H1 (cell line): ENCODE measurements at regions not wholly inside any gene's neighbourhood (a gene's known extent, or its start where the extent isn't known, plus 50 kb on each side); places are given as distances from the start of the nearest gene placed in this dataset.

ENCODE experiments used
- CTCF ChIA-PET: fragments of 300-600 bp; sonication (Branson Sonifier 250); formaldehyde crosslinking; loops from one replicate; lab custom pipeline; 2021; ENCODE audit not compliant: partially characterized antibody; lab: Charles Lee
- POLR2A ChIA-PET: fragments of 300-600 bp; sonication (Branson Sonifier 250); formaldehyde crosslinking; loops from one replicate; lab custom pipeline; 2021; ENCODE audit warnings: inconsistent platforms; ENCODE audit not compliant: partially characterized antibody; lab: Charles Lee
- DNase-seq, 2 experiments: peaks; one replicate each; pipeline versions ENCODE4 v3.0.0 to v3.0.0-alpha.2; 2010 to 2022; ENCODE audit warnings: low spot score in 2 of 2, low read depth in 1 of 2, mixed read lengths in 1 of 2
- FAIRE-seq: peaks from 2 replicates; lab custom pipeline; 2011; peaks lifted over from hg19 to GRCh38; lab: Jason Lieb, UNC
- H2AFZ ChIP-seq: 2 replicates; pipeline ENCODE4 v1.8.1; 2012; ENCODE audit warnings: low read length, inconsistent platforms
- H2AK5ac ChIP-seq: 2 replicates; pipeline ENCODE4 v1.6.1; 2013; ENCODE audit warnings: low read depth, low read length
- H2BK120ac ChIP-seq: replicated peaks from 2 replicates; pipeline ENCODE3; 2013; ENCODE audit warnings: low read depth, low read length, inconsistent platforms
- H2BK12ac ChIP-seq: 2 replicates; pipeline ENCODE4 v1.6.1; 2013; ENCODE audit warnings: low read depth, low read length
- H2BK15ac ChIP-seq: 2 replicates; pipeline ENCODE4 v1.6.1; 2013; ENCODE audit warnings: low read length
- H2BK20ac ChIP-seq: 2 replicates; pipeline ENCODE4 v1.6.1; 2013; ENCODE audit warnings: low read length
- H2BK5ac ChIP-seq: 2 replicates; pipeline ENCODE4 v1.6.1; 2013; ENCODE audit warnings: low read depth, low read length
- H3K14ac ChIP-seq: 2 replicates; pipeline ENCODE4 v1.6.1; 2013; ENCODE audit warnings: inconsistent platforms; ENCODE audit not compliant: insufficient read length
- H3K18ac ChIP-seq: 2 replicates; pipeline ENCODE4 v1.6.1; 2013; ENCODE audit warnings: low read length; ENCODE audit errors: extremely low read depth
- H3K23ac ChIP-seq: 2 replicates; pipeline ENCODE4 v1.6.1; 2013; ENCODE audit warnings: inconsistent platforms; ENCODE audit not compliant: insufficient read length
- H3K23me2 ChIP-seq: 2 replicates; pipeline ENCODE4 v1.6.1; 2013; ENCODE audit warnings: low read depth, low read length
- H3K27ac ChIP-seq: 2 replicates; pipeline ENCODE4 v1.6.1; 2011; ENCODE audit warnings: low read depth, low read length, inconsistent platforms
- H3K27me3 ChIP-seq, 4 experiments: replicated peaks in 1 of 4; 1 replicate in 1 of 4; 2 replicates in 3 of 4; pipeline versions ENCODE4 v1.6.1 to v1.8.1; 2011 to 2013; ENCODE audit warnings: low read length in 3 of 4, mild to moderate bottlenecking in 3 of 4, inconsistent platforms in 2 of 4, mixed read lengths in 2 of 4, moderate library complexity in 1 of 4; ENCODE audit not compliant: control insufficient read depth in 3 of 4, insufficient read depth in 3 of 4; ENCODE audit errors: extremely low read depth in 1 of 4
- H3K36me3 ChIP-seq, 4 experiments: 2 replicates each; pipeline versions ENCODE4 v1.6.1 to v1.8.1; 2011 to 2013; ENCODE audit warnings: mild to moderate bottlenecking in 4 of 4, low read length in 3 of 4, moderate library complexity in 2 of 4, control low read depth in 1 of 4, inconsistent platforms in 1 of 4; ENCODE audit not compliant: insufficient read depth in 4 of 4, control insufficient read depth in 2 of 4
- H3K4ac ChIP-seq: replicated peaks from 2 replicates; pipeline ENCODE3; 2013; ENCODE audit warnings: low read length, low read depth, mixed read lengths, inconsistent platforms; ENCODE audit not compliant: insufficient read length
- H3K4me1 ChIP-seq, 4 experiments: replicated peaks in 1 of 4; 1 replicate in 1 of 4; 2 replicates in 3 of 4; pipeline versions ENCODE4 v1.6.1 to v1.8.1; 2011 to 2013; ENCODE audit warnings: low read length in 3 of 4, inconsistent platforms in 2 of 4, mixed read lengths in 1 of 4; ENCODE audit not compliant: insufficient read depth in 4 of 4, control insufficient read depth in 3 of 4
- H3K4me2 ChIP-seq, 2 experiments: 2 replicates each; pipeline versions ENCODE4 v1.6.1 to v1.8.1; 2011 to 2013; ENCODE audit warnings: low read depth in 2 of 2, low read length in 2 of 2, control low read depth in 1 of 2, inconsistent platforms in 1 of 2, mild to moderate bottlenecking in 1 of 2; ENCODE audit not compliant: insufficient read depth in 1 of 2
- H3K4me3 ChIP-seq, 4 experiments: fragments of 200-600, 300-600 bp in 1 of 4; sonication (generic), shearing (Covaris generic), sonication (Bioruptor Twin) in 1 of 4; 2 replicates each; pipeline versions ENCODE4 v1.5.1 to v1.8.1; 2011 to 2016; ENCODE audit warnings: low read length in 4 of 4, low read depth in 3 of 4, control low read depth in 2 of 4, inconsistent platforms in 2 of 4, mild to moderate bottlenecking in 2 of 4, mixed read lengths in 1 of 4, moderate library complexity in 1 of 4; ENCODE audit not compliant: insufficient read depth in 2 of 4; ENCODE audit errors: extremely low read depth in 1 of 4
- H3K56ac ChIP-seq: replicated peaks from 2 replicates; pipeline ENCODE3; 2013; ENCODE audit warnings: low read depth, mild to moderate bottlenecking, mixed read lengths, low read length, inconsistent platforms; ENCODE audit not compliant: insufficient read length
- H3K79me1 ChIP-seq: 2 replicates; pipeline ENCODE4 v1.6.1; 2013; ENCODE audit warnings: low read depth, low read length, control low read depth
- H3K79me2 ChIP-seq, 2 experiments: 2 replicates each; pipeline versions ENCODE4 v1.6.1 to v1.8.1; 2012 to 2013; ENCODE audit warnings: low read length in 2 of 2, mild to moderate bottlenecking in 2 of 2, inconsistent platforms in 1 of 2; ENCODE audit not compliant: insufficient read depth in 2 of 2, control insufficient read depth in 1 of 2
- H3K9ac ChIP-seq, 4 experiments: replicated peaks in 1 of 4; 1 replicate in 1 of 4; 2 replicates in 3 of 4; pipeline versions ENCODE4 v1.6.1 to v1.8.1; 2011 to 2013; ENCODE audit warnings: low read depth in 3 of 4, low read length in 3 of 4, control low read depth in 2 of 4, mild to moderate bottlenecking in 2 of 4, moderate library complexity in 2 of 4, inconsistent platforms in 1 of 4; ENCODE audit errors: extremely low read depth in 1 of 4
- H3K9me3 ChIP-seq, 2 experiments: 2 replicates each; pipeline versions ENCODE4 v1.6.1 to v1.8.1; 2012 to 2013; ENCODE audit warnings: mild to moderate bottlenecking in 2 of 2, moderate library complexity in 2 of 2, control low read depth in 1 of 2, inconsistent platforms in 1 of 2, low read depth in 1 of 2, low read length in 1 of 2, mixed read lengths in 1 of 2; ENCODE audit not compliant: insufficient read depth in 2 of 2
- H4K20me1 ChIP-seq, 2 experiments: replicated peaks in 1 of 2; 2 replicates each; pipeline versions ENCODE3 to v1.8.1; 2011 to 2013; ENCODE audit warnings: inconsistent platforms in 2 of 2, low read length in 2 of 2, mild to moderate bottlenecking in 1 of 2; ENCODE audit not compliant: insufficient read depth in 2 of 2, control insufficient read depth in 1 of 2
- H4K5ac ChIP-seq: 2 replicates; pipeline ENCODE4 v1.6.1; 2013; ENCODE audit warnings: low read length, low read depth, mixed read lengths, inconsistent platforms; ENCODE audit not compliant: insufficient read length
- H4K8ac ChIP-seq: 2 replicates; pipeline ENCODE4 v1.8.0; 2013; ENCODE audit warnings: mild to moderate bottlenecking, moderate library complexity, low read length, inconsistent platforms; ENCODE audit not compliant: insufficient read depth; ENCODE audit errors: extremely low read depth
- H4K91ac ChIP-seq: replicated peaks from 2 replicates; pipeline ENCODE3; 2013; ENCODE audit warnings: low read length, mixed read lengths, inconsistent platforms; ENCODE audit not compliant: insufficient read length
- ASH2L ChIP-seq: fragments of 200-600, 300-600 bp; sonication (generic); IDR thresholded peaks from one replicate; pipeline ENCODE4 v1.7.1; 2017; ENCODE audit warnings: low read length
- CEBPB ChIP-seq: IDR thresholded peaks from 2 replicates; pipeline ENCODE4 v1.6.1; 2012; ENCODE audit warnings: low read depth, low read length
- CTBP2 ChIP-seq: IDR thresholded peaks from 2 replicates; pipeline ENCODE4 v1.7.0; 2011; ENCODE audit warnings: borderline replicate concordance, mild to moderate bottlenecking, moderate library complexity, mixed read lengths, low read length; ENCODE audit not compliant: insufficient read depth, insufficient read length
- EZH2 ChIP-seq: fragments of 200-600 bp; sonication (generic); IDR thresholded peaks from 2 replicates; pipeline ENCODE4 v1.7.1; 2012; ENCODE audit warnings: low read depth, mild to moderate bottlenecking, moderate library complexity, low read length, inconsistent platforms; ENCODE audit not compliant: severe bottlenecking
- GABPA ChIP-seq: IDR thresholded peaks from 2 replicates; pipeline ENCODE4 v1.6.1; 2011; ENCODE audit warnings: mild to moderate bottlenecking, low read length, moderate library complexity, borderline replicate concordance; ENCODE audit not compliant: insufficient read depth
- RNF2 ChIP-seq: fragments of 200-900, 300-1000 bp; sonication (generic); IDR thresholded peaks from 2 replicates; pipeline ENCODE4 v1.7.1; 2016; ENCODE audit warnings: borderline replicate concordance, low read depth, mild to moderate bottlenecking, antibody characterized with exemption, low read length; ENCODE audit not compliant: poor library complexity, severe bottlenecking; ENCODE audit errors: missing control alignments
- WGBS, 2 experiments: shearing (Covaris generic) in 1 of 2; methylation state at CpG; one replicate each; pipeline versions ENCODE4 v1.1.6 to v1.1.7; 2013 to 2015; ENCODE audit warnings: low lambda C conversion rate in 2 of 2, mixed read lengths in 2 of 2, inconsistent platforms in 1 of 2, low coverage in 1 of 2, missing lambda C conversion rate in 1 of 2; ENCODE audit not compliant: insufficient replicate concordance in 2 of 2, insufficient coverage in 1 of 2, insufficient read length in 1 of 2; ENCODE audit errors: extremely low coverage in 1 of 2, missing lambda C conversion rate in 1 of 2; 5-methylcytosine and 5-hydroxymethylcytosine counted together

GRCh38 chr1:72336776-72337175 lies 54.4 kb upstream of the NEGR1 start:
- H4K91ac ChIP-seq = no peak overlapping the region
- WGBS, 2 experiments = no CpG with 5 or more reads among the region's 1 CpG
- H3K4ac ChIP-seq = no peak overlapping the region
- ChIA-PET POLR2A (no interaction called here), CTCF (no interaction called here)
- TF ChIP-seq RNF2 = no peak
- no peak for TF ChIP-seq GABPA
- no peak for TF ChIP-seq ASH2L
- no peak for TF ChIP-seq EZH2
- no peak for TF ChIP-seq CEBPB
- no peak for TF ChIP-seq CTBP2
- no peak overlapping the region for H2BK20ac ChIP-seq
- no peaks in the 10 kb centered on the region for H3K4me1 ChIP-seq
- H2AFZ ChIP-seq = no peak overlapping the region
- H3K14ac ChIP-seq = no peak overlapping the region
- H3K27me3 ChIP-seq = no peaks in the 10 kb centered on the region
- H2BK12ac ChIP-seq = no peak overlapping the region
- H3K23me2 ChIP-seq = no peaks in the 10 kb centered on the region
- no peak overlapping the region for H3K18ac ChIP-seq
- H3K9ac ChIP-seq = no peak overlapping the region
- H3K56ac ChIP-seq = no peak overlapping the region
- H3K79me2 ChIP-seq = no peaks in the 10 kb centered on the region
- no peak overlapping the region for H4K5ac ChIP-seq
- H3K27ac ChIP-seq = no peak overlapping the region
- H3K23ac ChIP-seq = no peak overlapping the region
- DNase-seq = no peak
- no peak overlapping the region for H2AK5ac ChIP-seq
- FAIRE-seq = no peak
- no peak overlapping the region for H2BK120ac ChIP-seq
- no peaks in the 10 kb centered on the region for H3K79me1 ChIP-seq
- no peaks in the 10 kb centered on the region for H3K36me3 ChIP-seq
- H3K4me2 ChIP-seq = no peak overlapping the region
- no peak overlapping the region for H4K8ac ChIP-seq
- H3K4me3 ChIP-seq = no peak overlapping the region
- H2BK5ac ChIP-seq = no peak overlapping the region
- no peaks in the 10 kb centered on the region for H4K20me1 ChIP-seq
- H3K9me3 ChIP-seq = no peaks in the 10 kb centered on the region
- no peak overlapping the region for H2BK15ac ChIP-seq
